ENCODE measurements at regions not wholly inside any gene's neighbourhood (a gene's known extent, or its start where the extent isn't known, plus 50 kb on each side); places are given as distances from the start of the nearest gene placed in this dataset.

GRCh38 chr4:63583561-63583960, 825.7 kb downstream of the TECRL start:
- H3K79me1 ChIP-seq (ENCODE audit: low read depth in 1 of 2, low read length in 2 of 2) = no peaks in the 10 kb centered on the region
- H2BK5ac ChIP-seq (ENCODE audit: low read depth, low read length, poor library complexity, severe bottlenecking) = no peak overlapping the region
- intact Hi-C loops (cut with micrococcal nuclease) (no loop called here), dilution Hi-C loops (cut with HindIII; ENCODE audit: low sequenced_read_pairs, unreplicated experiment) (no loop called here), in situ Hi-C loops (cut with MboI; ENCODE audit: low sequenced_read_pairs) (no loop called here)
- ChIA-PET POLR2A (ENCODE audit: unreplicated experiment) (no interaction called here), CTCF (no interaction called here)
- no peak for ATAC-seq (ENCODE audit: low read depth)
- H4K8ac ChIP-seq (ENCODE audit: low read depth in 2 of 2, low read length in 2 of 2) = no peak overlapping the region
- no peak overlapping the region for H2BK120ac ChIP-seq (ENCODE audit: low read depth, low read length)
- no peak overlapping the region for H3K4me2 ChIP-seq (ENCODE audit: low read depth, low read length)
- H3K4me3 ChIP-seq (ENCODE audit: insufficient read depth, low read depth, low read length) = no peak overlapping the region
- H3K4ac ChIP-seq (ENCODE audit: low read depth, low read length) = no peak overlapping the region
- no peaks in the 10 kb centered on the region for H4K20me1 ChIP-seq (ENCODE audit: insufficient read depth, low read length)
- H3K18ac ChIP-seq (ENCODE audit: low read depth, low read length) = no peak overlapping the region
- H3K9ac ChIP-seq (ENCODE audit: low read depth, low read length) = no peak overlapping the region
- H3K14ac ChIP-seq (replicated peaks; ENCODE audit: low read depth, low read length) = no peak overlapping the region
- no peak overlapping the region for H2BK15ac ChIP-seq (ENCODE audit: low read depth, low read length)
- no peak overlapping the region for H4K5ac ChIP-seq (ENCODE audit: low read depth, low read length)
- no peak overlapping the region for H2BK20ac ChIP-seq (ENCODE audit: low read depth, low read length)
- no peak overlapping the region for H2AK5ac ChIP-seq (ENCODE audit: low read depth, low read length)
- no peaks in the 10 kb centered on the region for H3K9me1 ChIP-seq (ENCODE audit: insufficient read depth, low read length)
- H3K56ac ChIP-seq (ENCODE audit: extremely low read depth, insufficient read depth, low read length) = no peak overlapping the region
- H2AK9ac ChIP-seq (replicated peaks; ENCODE audit: low read depth, low read length, poor library complexity) = no peak overlapping the region
- H3K23ac ChIP-seq (ENCODE audit: low read depth, low read length) = no peak overlapping the region
- peaks cover 11% of the 10 kb centered on the region for H3K9me3 ChIP-seq (ENCODE audit: control insufficient read depth, insufficient read depth, low read length)
- no peak for DNase-seq
- H2AFZ ChIP-seq (replicated peaks; ENCODE audit: low read length, poor library complexity) = no peak overlapping the region
- no peaks in the 10 kb centered on the region for H3K4me1 ChIP-seq (ENCODE audit: control insufficient read depth, insufficient read depth, low read length)
- H4K91ac ChIP-seq (ENCODE audit: insufficient read depth, low read depth, low read length) = no peak overlapping the region
- no peak for TF ChIP-seq CHD1 (IDR thresholded peaks at IDR 0.05; ENCODE audit: low read depth, low read length)
- TF ChIP-seq MAFK (IDR thresholded peaks at IDR 0.05; ENCODE audit: low read depth, low read length) = no peak
- TF ChIP-seq MAZ (IDR thresholded peaks at IDR 0.05; ENCODE audit: borderline replicate concordance, low read depth, low read length) = no peak
- no peak for TF ChIP-seq ELK1 (IDR thresholded peaks at IDR 0.05; ENCODE audit: borderline replicate concordance, low read depth, low read length)
- no peak for TF ChIP-seq CTCF (conservative IDR thresholded peaks at IDR 0.05; ENCODE audit: low read depth, low read length)
- no peak for TF ChIP-seq SMC3 (IDR thresholded peaks at IDR 0.05; ENCODE audit: low read depth, low read length)
- no peak for TF ChIP-seq BHLHE40 (IDR thresholded peaks at IDR 0.05; ENCODE audit: low read depth, low read length)
- TF ChIP-seq CEBPB (IDR thresholded peaks at IDR 0.05; ENCODE audit: low read depth, low read length) = no peak
- no peak overlapping the region for H3K27ac ChIP-seq (ENCODE audit: insufficient read depth, low read length)
- no peaks in the 10 kb centered on the region for H3K36me3 ChIP-seq (ENCODE audit: control insufficient read depth, insufficient read depth, low read length)
- H3K27me3 ChIP-seq (ENCODE audit: control insufficient read depth, insufficient read depth, low read length) = no peaks in the 10 kb centered on the region
- BruUV-seq (replicated peaks) = no TSS peak
- no CpG with 5 or more reads among the region's 2 CpGs for WGBS, 2 experiments (ENCODE audit: extremely low coverage in 2 of 2, insufficient read length in 1 of 2)

Measured in IMR-90 (cell line).